Glomerular visceral epithelial cell (primary cell): ENCODE measurements at regions not wholly inside any gene's neighbourhood (a gene's known extent, or its start where the extent isn't known, plus 50 kb on each side); places are given as distances from the start of the nearest gene placed in this dataset.

ENCODE experiments used
- DNase-seq: peaks from one replicate; pipeline ENCODE4 v3.0.0-alpha.2; 2016; ENCODE audit errors: extremely low spot score

GRCh38 chr11:28483072-28483867 is 375.1 kb downstream of the METTL15 start:
- no peak for DNase-seq

- DNase-seq: no peak
Observed at GRCh38 chr11:28482666-28483065, 374.5 kb downstream of the METTL15 start.

GRCh38 chr11:28481616-28482480 is 373.7 kb downstream of the METTL15 start:
- DNase-seq: no peak

GRCh38 chr11:28480406-28480805 is 372.2 kb downstream of the METTL15 start:
- no peak for DNase-seq

GRCh38 chr11:28476864-28477263 is 368.7 kb downstream of the METTL15 start:
- DNase-seq: no peak

- no peak for DNase-seq
Observed at GRCh38 chr11:28476049-28476448, 367.9 kb downstream of the METTL15 start.

GRCh38 chr11:28472904-28473303 is 364.7 kb downstream of the METTL15 start:
- DNase-seq: no peak

GRCh38 chr11:28471537-28471936 is 363.3 kb downstream of the METTL15 start:
- DNase-seq: no peak

- DNase-seq: no peak
Observed at GRCh38 chr11:28470180-28470579, 362.0 kb downstream of the METTL15 start.

- DNase-seq: no peak
Observed at GRCh38 chr11:28466506-28466905, 358.3 kb downstream of the METTL15 start.

- no peak for DNase-seq
Observed at GRCh38 chr11:28464252-28464867, 356.2 kb downstream of the METTL15 start.

- no peak for DNase-seq
Observed at GRCh38 chr11:28463826-28464225, 355.6 kb downstream of the METTL15 start.

- DNase-seq: no peak
Observed at GRCh38 chr11:28461846-28462245, 353.7 kb downstream of the METTL15 start.

- no peak for DNase-seq
Observed at GRCh38 chr11:28461338-28461737, 353.1 kb downstream of the METTL15 start.

GRCh38 chr11:28460348-28460747 is 352.2 kb downstream of the METTL15 start:
- DNase-seq: no peak

GRCh38 chr11:28459912-28460311 is 351.7 kb downstream of the METTL15 start:
- DNase-seq: no peak

- DNase-seq: no peak
Observed at GRCh38 chr11:28457481-28458065, 349.4 kb downstream of the METTL15 start.

- DNase-seq: no peak
Observed at GRCh38 chr11:28448186-28448585, 340.0 kb downstream of the METTL15 start.

- peak; percentile 4 for DNase-seq
Observed at GRCh38 chr11:28447226-28447625, 339.0 kb downstream of the METTL15 start.

GRCh38 chr11:28442131-28442530 is 333.9 kb downstream of the METTL15 start:
- DNase-seq: no peak

- DNase-seq: no peak
Observed at GRCh38 chr11:28439403-28439802, 331.2 kb downstream of the METTL15 start.

GRCh38 chr11:28420099-28420498 is 311.9 kb downstream of the METTL15 start:
- DNase-seq: no peak
